Liver (tissue), 8 donors: ENCODE measurements at regions not wholly inside any gene's neighbourhood (a gene's known extent, or its start where the extent isn't known, plus 50 kb on each side); places are given as distances from the start of the nearest gene placed in this dataset.

Source experiments
- DNase-seq: peaks from one replicate; pipeline ENCODE4 v3.0.0-alpha.2; 2017; ENCODE audit warnings: low spot score
- H3K27ac ChIP-seq, 2 donors: one replicate each; pipeline ENCODE4 v1.7.0; 2013; ENCODE audit warnings: inconsistent platforms in 2 of 2, low read length in 2 of 2, control low read depth in 1 of 2, low read depth in 1 of 2, mild to moderate bottlenecking in 1 of 2
- H3K27me3 ChIP-seq, 4 donors: one replicate each; pipeline versions ENCODE4 v1.6.1 to v1.7.0; 2013; ENCODE audit warnings: low read length in 3 of 4, inconsistent platforms in 1 of 4, mild to moderate bottlenecking in 1 of 4, moderate library complexity in 1 of 4; ENCODE audit not compliant: control insufficient read depth in 4 of 4, insufficient read depth in 4 of 4
- H3K36me3 ChIP-seq, 4 donors: one replicate each; pipeline versions ENCODE4 v1.6.1 to v1.7.0; 2013; ENCODE audit warnings: low read length in 3 of 4, mild to moderate bottlenecking in 3 of 4, low read depth in 1 of 4, moderate library complexity in 1 of 4; ENCODE audit not compliant: control insufficient read depth in 4 of 4, insufficient read depth in 3 of 4
- H3K4me1 ChIP-seq, 4 donors: one replicate each; pipeline versions ENCODE4 v1.6.1 to v1.7.0; 2013; ENCODE audit warnings: low read length in 3 of 4, mild to moderate bottlenecking in 3 of 4, moderate library complexity in 1 of 4; ENCODE audit not compliant: control insufficient read depth in 4 of 4, insufficient read depth in 4 of 4
- H3K4me3 ChIP-seq, 3 donors: one replicate each; pipeline versions ENCODE4 v1.6.1 to v1.7.0; 2013; ENCODE audit warnings: low read length in 3 of 3, control low read depth in 1 of 3, low read depth in 1 of 3, mild to moderate bottlenecking in 1 of 3
- H3K9ac ChIP-seq, 2 donors: one replicate each; pipeline ENCODE4 v1.7.0; 2013; ENCODE audit warnings: low read length in 2 of 2, mild to moderate bottlenecking in 2 of 2, moderate library complexity in 2 of 2, control low read depth in 1 of 2, low read depth in 1 of 2
- H3K9me3 ChIP-seq, 4 donors: one replicate each; pipeline versions ENCODE4 v1.6.1 to v1.7.0; 2013; ENCODE audit warnings: low read length in 3 of 4; ENCODE audit not compliant: control insufficient read depth in 4 of 4
- CTCF ChIP-seq: fragments of 150-350 bp; IDR thresholded peaks from 2 replicates; pipeline ENCODE4 v1.5.1; 2017; ENCODE audit warnings: improper control_type of control experiment, low read depth, low read length; ENCODE audit not compliant: missing input control
- EGR1 ChIP-seq, 2 donors: IDR thresholded peaks; 2 replicates each; pipeline ENCODE4 v1.6.1; 2016 to 2018; ENCODE audit warnings: antibody characterized with exemption in 2 of 2, low read depth in 2 of 2
- FOXA1 ChIP-seq: IDR thresholded peaks from 2 replicates; pipeline ENCODE4 v1.6.1; 2016; ENCODE audit warnings: antibody characterized with exemption
- FOXA2 ChIP-seq: IDR thresholded peaks from 2 replicates; pipeline ENCODE4 v1.6.1; 2016; ENCODE audit warnings: antibody characterized with exemption
- GABPA ChIP-seq, 2 donors: IDR thresholded peaks in 1 of 2; conservative IDR thresholded peaks in 1 of 2; 2 replicates each; pipeline ENCODE4 v1.6.1; 2016; ENCODE audit warnings: antibody characterized with exemption in 2 of 2, mild to moderate bottlenecking in 1 of 2, moderate library complexity in 1 of 2
- HNF4A ChIP-seq, 2 donors: conservative IDR thresholded peaks; 2 replicates each; pipeline ENCODE4 v1.6.1; 2016; ENCODE audit warnings: antibody characterized with exemption in 2 of 2, mild to moderate bottlenecking in 2 of 2
- HNF4G ChIP-seq: IDR thresholded peaks from 2 replicates; pipeline ENCODE4 v1.6.1; 2016; ENCODE audit warnings: antibody characterized with exemption
- JUND ChIP-seq, 2 donors: IDR thresholded peaks; 2 replicates each; pipeline ENCODE4 v1.6.1; 2016; ENCODE audit warnings: antibody characterized with exemption in 2 of 2
- MAX ChIP-seq: IDR thresholded peaks from 2 replicates; pipeline ENCODE4 v1.6.1; 2016; ENCODE audit warnings: antibody characterized with exemption
- NR2F2 ChIP-seq: IDR thresholded peaks from 2 replicates; pipeline ENCODE4 v1.6.1; 2016; ENCODE audit warnings: antibody characterized with exemption
- RAD21 ChIP-seq, 2 donors: IDR thresholded peaks; 2 replicates each; pipeline ENCODE4 v1.6.1; 2016; ENCODE audit warnings: antibody characterized with exemption in 2 of 2, mild to moderate bottlenecking in 2 of 2
- RXRA ChIP-seq, 2 donors: IDR thresholded peaks; 2 replicates each; pipeline ENCODE4 v1.6.1; 2017 to 2018; ENCODE audit warnings: antibody characterized with exemption in 2 of 2, mild to moderate bottlenecking in 1 of 2
- SP1 ChIP-seq: IDR thresholded peaks from 2 replicates; pipeline ENCODE4 v1.6.1; 2018; ENCODE audit warnings: antibody characterized with exemption, mild to moderate bottlenecking
- TAF1 ChIP-seq: conservative IDR thresholded peaks from 2 replicates; pipeline ENCODE4 v1.6.1; 2016; ENCODE audit warnings: antibody characterized with exemption, mild to moderate bottlenecking
- YY1 ChIP-seq: IDR thresholded peaks from 2 replicates; pipeline ENCODE4 v1.6.1; 2016; ENCODE audit warnings: antibody characterized with exemption, mild to moderate bottlenecking
- WGBS: extraction: QIAGEN DNeasy Blood & Tissue Kit; methylation state at CpG from one replicate; pipeline ENCODE4 v1.1.7; 2013; 5-methylcytosine and 5-hydroxymethylcytosine counted together
- TF ChIP-seq, protein P1 (sequence below): IDR thresholded peaks from 2 replicates; pipeline ENCODE4 v1.6.1; 2016; ENCODE audit warnings: antibody characterized with exemption, mild to moderate bottlenecking
- TF ChIP-seq, protein P2 (sequence below): IDR thresholded peaks from 2 replicates; pipeline ENCODE4 v1.6.1; 2016; ENCODE audit warnings: antibody characterized with exemption
- donor health status: healthy.
- donor health status: healthy.
- donor health status: healthy.
- donor health status: healthy.
- donor health status: healthy.

- peaks cover 0 to 5% (median 0%) of the 10 kb centered on the region in 4 donors for H3K27me3 ChIP-seq
- no peaks in the 10 kb centered on the region for H3K9me3 ChIP-seq
- TF ChIP-seq, protein P1, sequence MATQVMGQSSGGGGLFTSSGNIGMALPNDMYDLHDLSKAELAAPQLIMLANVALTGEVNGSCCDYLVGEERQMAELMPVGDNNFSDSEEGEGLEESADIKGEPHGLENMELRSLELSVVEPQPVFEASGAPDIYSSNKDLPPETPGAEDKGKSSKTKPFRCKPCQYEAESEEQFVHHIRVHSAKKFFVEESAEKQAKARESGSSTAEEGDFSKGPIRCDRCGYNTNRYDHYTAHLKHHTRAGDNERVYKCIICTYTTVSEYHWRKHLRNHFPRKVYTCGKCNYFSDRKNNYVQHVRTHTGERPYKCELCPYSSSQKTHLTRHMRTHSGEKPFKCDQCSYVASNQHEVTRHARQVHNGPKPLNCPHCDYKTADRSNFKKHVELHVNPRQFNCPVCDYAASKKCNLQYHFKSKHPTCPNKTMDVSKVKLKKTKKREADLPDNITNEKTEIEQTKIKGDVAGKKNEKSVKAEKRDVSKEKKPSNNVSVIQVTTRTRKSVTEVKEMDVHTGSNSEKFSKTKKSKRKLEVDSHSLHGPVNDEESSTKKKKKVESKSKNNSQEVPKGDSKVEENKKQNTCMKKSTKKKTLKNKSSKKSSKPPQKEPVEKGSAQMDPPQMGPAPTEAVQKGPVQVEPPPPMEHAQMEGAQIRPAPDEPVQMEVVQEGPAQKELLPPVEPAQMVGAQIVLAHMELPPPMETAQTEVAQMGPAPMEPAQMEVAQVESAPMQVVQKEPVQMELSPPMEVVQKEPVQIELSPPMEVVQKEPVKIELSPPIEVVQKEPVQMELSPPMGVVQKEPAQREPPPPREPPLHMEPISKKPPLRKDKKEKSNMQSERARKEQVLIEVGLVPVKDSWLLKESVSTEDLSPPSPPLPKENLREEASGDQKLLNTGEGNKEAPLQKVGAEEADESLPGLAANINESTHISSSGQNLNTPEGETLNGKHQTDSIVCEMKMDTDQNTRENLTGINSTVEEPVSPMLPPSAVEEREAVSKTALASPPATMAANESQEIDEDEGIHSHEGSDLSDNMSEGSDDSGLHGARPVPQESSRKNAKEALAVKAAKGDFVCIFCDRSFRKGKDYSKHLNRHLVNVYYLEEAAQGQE: no peak
- TF ChIP-seq HNF4A (conservative IDR thresholded peaks at IDR 0.05) (no peak), GABPA (IDR thresholded peaks at IDR 0.05 in 1 of 2, conservative IDR thresholded peaks at IDR 0.05 in 1 of 2) (no peak), SP1 (no peak), FOXA2 (no peak), FOXA1 (no peak), JUND (IDR thresholded peaks at IDR 0.05) (no peak), EGR1 (IDR thresholded peaks at IDR 0.05; ENCODE audit: low read depth in 2 of 2) (no peak), HNF4G (no peak), NR2F2 (no peak), CTCF (no peak), RXRA (IDR thresholded peaks at IDR 0.05) (no peak), RAD21 (IDR thresholded peaks at IDR 0.05) (no peak), TAF1 (no peak), YY1 (no peak), MAX (no peak)
- TF ChIP-seq, protein P2, sequence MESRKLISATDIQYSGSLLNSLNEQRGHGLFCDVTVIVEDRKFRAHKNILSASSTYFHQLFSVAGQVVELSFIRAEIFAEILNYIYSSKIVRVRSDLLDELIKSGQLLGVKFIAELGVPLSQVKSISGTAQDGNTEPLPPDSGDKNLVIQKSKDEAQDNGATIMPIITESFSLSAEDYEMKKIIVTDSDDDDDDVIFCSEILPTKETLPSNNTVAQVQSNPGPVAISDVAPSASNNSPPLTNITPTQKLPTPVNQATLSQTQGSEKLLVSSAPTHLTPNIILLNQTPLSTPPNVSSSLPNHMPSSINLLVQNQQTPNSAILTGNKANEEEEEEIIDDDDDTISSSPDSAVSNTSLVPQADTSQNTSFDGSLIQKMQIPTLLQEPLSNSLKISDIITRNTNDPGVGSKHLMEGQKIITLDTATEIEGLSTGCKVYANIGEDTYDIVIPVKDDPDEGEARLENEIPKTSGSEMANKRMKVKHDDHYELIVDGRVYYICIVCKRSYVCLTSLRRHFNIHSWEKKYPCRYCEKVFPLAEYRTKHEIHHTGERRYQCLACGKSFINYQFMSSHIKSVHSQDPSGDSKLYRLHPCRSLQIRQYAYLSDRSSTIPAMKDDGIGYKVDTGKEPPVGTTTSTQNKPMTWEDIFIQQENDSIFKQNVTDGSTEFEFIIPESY: no peak
- no peak overlapping the region for H3K4me3 ChIP-seq
- 94% methylated on average over 4 of the region's 4 CpGs for WGBS
- no peak overlapping the region for H3K27ac ChIP-seq
- H3K36me3 ChIP-seq: no peaks in the 10 kb centered on the region
- H3K4me1 ChIP-seq: no peaks in the 10 kb centered on the region
- no peak overlapping the region for H3K9ac ChIP-seq
- DNase-seq: no peak
These were observed 126.5 kb downstream of the TSN start for GRCh38 chr2:121881950-121882349.

- no peak overlapping the region for H3K9ac ChIP-seq
- no peaks in the 10 kb centered on the region for H3K9me3 ChIP-seq
- H3K4me3 ChIP-seq: no peak overlapping the region
- no peaks in the 10 kb centered on the region for H3K4me1 ChIP-seq
- peaks cover 0 to 5% (median 0%) of the 10 kb centered on the region in 4 donors for H3K27me3 ChIP-seq
- DNase-seq: no peak
- 59% methylated on average over 3 of the region's 3 CpGs for WGBS
- H3K36me3 ChIP-seq: no peaks in the 10 kb centered on the region
- no peak overlapping the region for H3K27ac ChIP-seq
- TF ChIP-seq EGR1 (IDR thresholded peaks at IDR 0.05; ENCODE audit: low read depth in 2 of 2) (no peak), NR2F2 (no peak), FOXA1 (no peak), MAX (no peak), HNF4G (no peak), RAD21 (IDR thresholded peaks at IDR 0.05) (no peak), GABPA (IDR thresholded peaks at IDR 0.05 in 1 of 2, conservative IDR thresholded peaks at IDR 0.05 in 1 of 2) (no peak)
- TF ChIP-seq, protein P1: no peak
- TF ChIP-seq, protein P2: no peak
These were observed 128.6 kb downstream of the TSN start for GRCh38 chr2:121884078-121884477.
